ENCODE measurements at regions not wholly inside any gene's neighbourhood (a gene's known extent, or its start where the extent isn't known, plus 50 kb on each side); places are given as distances from the start of the nearest gene placed in this dataset.
A peak's percentile ranks its signal among the peaks of the same experiment; 100 is the strongest.

DNA sequence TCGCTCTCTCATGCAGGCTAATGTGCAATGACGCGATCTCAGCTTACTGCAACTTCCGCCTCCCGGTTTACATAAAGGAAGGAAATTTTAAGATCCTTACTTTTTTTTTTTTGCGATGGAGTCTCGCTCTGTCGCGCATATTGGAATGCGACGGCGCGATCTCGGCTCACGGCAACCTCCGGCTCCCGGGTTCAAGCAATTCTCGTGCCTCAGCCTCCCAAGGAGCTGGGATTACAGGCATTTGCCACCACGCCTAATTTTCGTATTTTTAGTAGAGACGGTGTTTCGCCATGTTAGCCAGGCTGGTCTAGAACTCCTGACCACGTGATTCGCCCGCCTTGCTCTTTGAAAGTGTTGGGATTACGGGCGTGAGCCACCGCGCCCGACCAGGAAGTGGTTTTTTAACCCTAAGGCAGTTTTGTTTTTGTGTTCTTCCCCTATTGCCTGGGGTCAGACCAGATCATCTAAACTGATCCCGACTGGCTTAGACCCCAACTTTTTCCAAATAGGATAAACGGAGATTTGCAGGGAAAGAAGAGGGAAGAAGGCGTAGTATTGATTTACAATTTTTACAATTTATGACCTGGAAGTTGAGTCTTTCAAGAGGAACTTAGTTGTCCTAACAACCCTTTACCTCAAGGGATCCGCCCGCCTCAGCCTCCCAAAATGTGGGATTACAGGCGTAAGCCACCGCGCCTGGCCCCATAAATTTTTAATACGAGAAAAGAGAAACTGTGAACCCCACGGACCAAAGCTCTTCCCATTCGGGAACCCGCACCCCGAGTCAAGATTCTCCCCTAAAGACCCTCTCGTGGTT lies 142.0 kb downstream of the ZNF737 start:
- peak; percentile 65 to 77 (median 75) for DNase-seq
- no peaks in the 10 kb centered on the region for H3K27me3 ChIP-seq (replicated peaks in 2 of 5; ENCODE audit: control insufficient read depth in 4 of 5, insufficient read depth in 5 of 5, low read length in 4 of 5)
- H3K9me3 ChIP-seq (ENCODE audit: control extremely low read depth in 1 of 5, control insufficient read depth in 4 of 5, insufficient read depth in 2 of 5, low read depth in 1 of 5, low read length in 4 of 5): peaks cover 0 to 11% (median 9%) of the 10 kb centered on the region in 5 experiments
- peaks cover 0 to 22% (median 8%) of the 10 kb centered on the region in 4 experiments for H3K36me3 ChIP-seq (ENCODE audit: control insufficient read depth in 4 of 4, insufficient read depth in 4 of 4, low read length in 3 of 4)
- H3K4me3 ChIP-seq (ENCODE audit: control insufficient read depth in 1 of 7, extremely low read depth in 1 of 7, insufficient read depth in 4 of 7, low read depth in 2 of 7, low read length in 6 of 7): peak overlapping the region; percentile 78 to 98 (median 88)
- 7% methylated on average over 40 of the region's 44 CpGs for WGBS (ENCODE audit: insufficient coverage)
- peaks cover 0 to 8% (median 4%) of the 10 kb centered on the region in 4 experiments for H3K4me1 ChIP-seq (ENCODE audit: control extremely low read depth in 1 of 4, control insufficient read depth in 4 of 4, insufficient read depth in 4 of 4, low read length in 3 of 4)
- ChIA-PET CTCF (no interaction called here), POLR2A (interaction anchor here (0.6 to 1.4 kb wide), 2 partner anchors 371 to 500 kb away, joined by 4 to 8 read pairs; partner anchors contain the start of gene ZNF85)
- peak overlapping the region; percentile 50 to 84 for H3K27ac ChIP-seq (ENCODE audit: insufficient read depth in 1 of 2, low read depth in 1 of 2, low read length in 2 of 2, poor library complexity in 1 of 2, severe bottlenecking in 2 of 2)

- POLR2A ChIA-PET: interaction anchor here (0.6 kb wide), 1 partner anchor 370 kb away, joined by 8 read pairs; no protein-coding TSS in a partner anchor
- Histone ChIP-seq H3K36me3 (ENCODE audit: control insufficient read depth in 4 of 4, insufficient read depth in 4 of 4, low read length in 3 of 4) (peaks cover 0 to 27% (median 11%) of the 10 kb centered on the region in 4 experiments), H3K27me3 (replicated peaks in 2 of 5; ENCODE audit: control insufficient read depth in 4 of 5, insufficient read depth in 5 of 5, low read length in 4 of 5) (no peaks in the 10 kb centered on the region), H3K9me3 (ENCODE audit: control extremely low read depth in 1 of 5, control insufficient read depth in 4 of 5, insufficient read depth in 2 of 5, low read depth in 1 of 5, low read length in 4 of 5) (peaks cover 0 to 20% (median 9%) of the 10 kb centered on the region in 5 experiments), H3K4me1 (ENCODE audit: control extremely low read depth in 1 of 4, control insufficient read depth in 4 of 4, insufficient read depth in 4 of 4, low read length in 3 of 4) (peaks cover 0 to 8% (median 4%) of the 10 kb centered on the region in 4 experiments), H3K27ac (ENCODE audit: insufficient read depth in 1 of 2, low read depth in 1 of 2, low read length in 2 of 2, poor library complexity in 1 of 2, severe bottlenecking in 2 of 2) (no peak overlapping the region), H3K4me3 (ENCODE audit: control insufficient read depth in 1 of 7, extremely low read depth in 1 of 7, insufficient read depth in 4 of 7, low read depth in 2 of 7, low read length in 6 of 7) (peak overlapping the region in 6 of 7 experiments; percentile 35 to 98 (median 86))
- CTCF ChIA-PET: no interaction called here
- 97% methylated on average over 10 of the region's 22 CpGs for WGBS (ENCODE audit: insufficient coverage)
- no peak for DNase-seq
These were observed 143.1 kb downstream of the ZNF737 start for GRCh38 chr19:20422216-20423205.

DNA sequence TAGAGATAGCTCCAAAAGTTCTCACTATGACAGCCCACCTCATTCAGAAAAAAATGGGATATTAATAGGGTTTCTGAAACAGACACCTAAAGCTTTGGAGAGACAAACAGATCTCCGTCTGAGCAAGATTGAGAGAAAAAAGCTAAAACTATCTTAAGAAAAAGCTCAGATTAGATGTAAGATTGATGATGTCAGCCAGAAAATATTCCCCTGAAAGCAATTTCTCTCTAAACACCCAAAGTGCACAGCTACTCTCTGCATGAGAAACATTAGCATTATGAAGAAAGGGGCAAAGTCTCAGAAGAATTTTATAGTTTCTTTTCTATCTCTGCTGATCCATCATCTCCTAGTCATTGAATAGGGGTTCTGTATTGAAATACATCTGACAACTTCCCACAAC lies 148.9 kb downstream of the ZNF737 start:
- ChIA-PET POLR2A (no interaction called here), CTCF (interaction anchor here (1.3 kb wide), 1 partner anchor 12 kb away, joined by 3 read pairs; no protein-coding TSS in a partner anchor)
- H3K4me3 ChIP-seq (ENCODE audit: control insufficient read depth in 1 of 7, extremely low read depth in 1 of 7, insufficient read depth in 4 of 7, low read depth in 2 of 7, low read length in 6 of 7): peak overlapping the region in 1 of 7 experiments; percentile 7
- H3K9me3 ChIP-seq (ENCODE audit: control extremely low read depth in 1 of 5, control insufficient read depth in 4 of 5, insufficient read depth in 2 of 5, low read depth in 1 of 5, low read length in 4 of 5): peaks cover 0 to 63% (median 17%) of the 10 kb centered on the region in 5 experiments
- no peaks in the 10 kb centered on the region for H3K27me3 ChIP-seq (replicated peaks in 2 of 5; ENCODE audit: control insufficient read depth in 4 of 5, insufficient read depth in 5 of 5, low read length in 4 of 5)
- H3K27ac ChIP-seq (ENCODE audit: insufficient read depth in 1 of 2, low read depth in 1 of 2, low read length in 2 of 2, poor library complexity in 1 of 2, severe bottlenecking in 2 of 2): no peak overlapping the region
- H3K4me1 ChIP-seq (ENCODE audit: control extremely low read depth in 1 of 4, control insufficient read depth in 4 of 4, insufficient read depth in 4 of 4, low read length in 3 of 4): no peaks in the 10 kb centered on the region
- H3K36me3 ChIP-seq (ENCODE audit: control insufficient read depth in 4 of 4, insufficient read depth in 4 of 4, low read length in 3 of 4): peaks cover 7 to 68% (median 36%) of the 10 kb centered on the region in 4 experiments
- no CpG with 5 or more reads among the region's 1 CpG for WGBS (ENCODE audit: insufficient coverage)
- no peak for DNase-seq

DNA sequence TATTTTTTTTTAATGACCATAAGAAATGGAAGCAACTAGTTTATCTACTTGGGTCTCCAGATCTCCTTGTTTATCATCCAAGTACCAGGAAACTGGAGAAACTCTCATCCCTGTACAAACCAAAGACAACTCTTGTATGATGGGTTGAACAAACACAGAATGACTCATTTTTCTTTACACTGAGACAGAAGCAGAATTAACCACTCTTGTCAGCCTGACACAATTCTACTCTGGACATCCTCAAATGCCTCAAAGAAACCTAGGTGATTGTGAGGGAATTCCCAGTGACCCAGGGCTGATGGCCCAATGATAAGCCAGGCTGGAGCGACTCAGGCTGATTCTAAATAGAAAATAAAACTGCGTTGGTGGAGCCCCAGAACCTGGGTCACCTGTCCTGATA lies 151.5 kb downstream of the ZNF737 start:
- H3K27ac ChIP-seq (ENCODE audit: insufficient read depth in 1 of 2, low read depth in 1 of 2, low read length in 2 of 2, poor library complexity in 1 of 2, severe bottlenecking in 2 of 2): no peak overlapping the region
- H3K9me3 ChIP-seq (ENCODE audit: control extremely low read depth in 1 of 5, control insufficient read depth in 4 of 5, insufficient read depth in 2 of 5, low read depth in 1 of 5, low read length in 4 of 5): peaks cover 1 to 58% (median 11%) of the 10 kb centered on the region in 5 experiments
- H3K36me3 ChIP-seq (ENCODE audit: control insufficient read depth in 4 of 4, insufficient read depth in 4 of 4, low read length in 3 of 4): peaks cover 7 to 61% (median 27%) of the 10 kb centered on the region in 4 experiments
- ChIA-PET CTCF (no interaction called here), POLR2A (no interaction called here)
- no peaks in the 10 kb centered on the region for H3K4me1 ChIP-seq (ENCODE audit: control extremely low read depth in 1 of 4, control insufficient read depth in 4 of 4, insufficient read depth in 4 of 4, low read length in 3 of 4)
- no peak overlapping the region for H3K4me3 ChIP-seq (ENCODE audit: control insufficient read depth in 1 of 7, extremely low read depth in 1 of 7, insufficient read depth in 4 of 7, low read depth in 2 of 7, low read length in 6 of 7)
- WGBS (ENCODE audit: insufficient coverage): 100% methylated on average over 2 of the region's 2 CpGs
- DNase-seq: no peak
- H3K27me3 ChIP-seq (replicated peaks in 2 of 5; ENCODE audit: control insufficient read depth in 4 of 5, insufficient read depth in 5 of 5, low read length in 4 of 5): no peaks in the 10 kb centered on the region

DNA sequence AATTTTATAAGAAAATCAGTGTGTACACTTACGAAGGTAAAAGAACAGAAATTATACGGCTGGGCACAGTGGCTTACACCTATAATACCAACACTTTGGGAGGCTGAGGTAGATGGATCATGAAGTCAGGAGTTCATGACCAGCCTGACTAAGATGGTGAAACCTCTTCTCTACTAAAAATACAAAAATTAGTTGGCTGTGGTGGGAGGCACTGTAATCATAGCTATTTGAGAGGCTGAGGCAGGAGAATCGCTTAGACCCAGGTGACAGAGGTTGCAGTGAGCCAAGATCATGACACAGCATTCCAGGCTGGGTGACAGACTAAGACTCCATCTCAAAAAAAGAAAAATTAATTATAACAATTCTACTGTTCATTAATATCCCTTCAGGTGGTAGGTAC lies 151.9 kb downstream of the ZNF737 start:
- H3K4me3 ChIP-seq (ENCODE audit: control insufficient read depth in 1 of 7, extremely low read depth in 1 of 7, insufficient read depth in 4 of 7, low read depth in 2 of 7, low read length in 6 of 7): no peak overlapping the region
- no CpG with 5 or more reads among the region's 3 CpGs for WGBS (ENCODE audit: insufficient coverage)
- ChIA-PET CTCF (no interaction called here), POLR2A (no interaction called here)
- H3K9me3 ChIP-seq (ENCODE audit: control extremely low read depth in 1 of 5, control insufficient read depth in 4 of 5, insufficient read depth in 2 of 5, low read depth in 1 of 5, low read length in 4 of 5): peaks cover 1 to 61% (median 11%) of the 10 kb centered on the region in 5 experiments
- no peak for DNase-seq
- H3K36me3 ChIP-seq (ENCODE audit: control insufficient read depth in 4 of 4, insufficient read depth in 4 of 4, low read length in 3 of 4): peaks cover 9 to 64% (median 28%) of the 10 kb centered on the region in 4 experiments
- H3K27me3 ChIP-seq (replicated peaks in 2 of 5; ENCODE audit: control insufficient read depth in 4 of 5, insufficient read depth in 5 of 5, low read length in 4 of 5): no peaks in the 10 kb centered on the region
- no peak overlapping the region for H3K27ac ChIP-seq (ENCODE audit: insufficient read depth in 1 of 2, low read depth in 1 of 2, low read length in 2 of 2, poor library complexity in 1 of 2, severe bottlenecking in 2 of 2)
- no peaks in the 10 kb centered on the region for H3K4me1 ChIP-seq (ENCODE audit: control extremely low read depth in 1 of 4, control insufficient read depth in 4 of 4, insufficient read depth in 4 of 4, low read length in 3 of 4)

GRCh38 chr19:20412846-20413245 lies 152.7 kb downstream of the ZNF737 start:
- Histone ChIP-seq H3K36me3 (ENCODE audit: control insufficient read depth in 4 of 4, insufficient read depth in 4 of 4, low read length in 3 of 4) (peaks cover 11 to 68% (median 32%) of the 10 kb centered on the region in 4 experiments), H3K27me3 (replicated peaks in 2 of 5; ENCODE audit: control insufficient read depth in 4 of 5, insufficient read depth in 5 of 5, low read length in 4 of 5) (no peaks in the 10 kb centered on the region), H3K27ac (ENCODE audit: insufficient read depth in 1 of 2, low read depth in 1 of 2, low read length in 2 of 2, poor library complexity in 1 of 2, severe bottlenecking in 2 of 2) (no peak overlapping the region), H3K4me1 (ENCODE audit: control extremely low read depth in 1 of 4, control insufficient read depth in 4 of 4, insufficient read depth in 4 of 4, low read length in 3 of 4) (no peaks in the 10 kb centered on the region), H3K4me3 (ENCODE audit: control insufficient read depth in 1 of 7, extremely low read depth in 1 of 7, insufficient read depth in 4 of 7, low read depth in 2 of 7, low read length in 6 of 7) (no peak overlapping the region), H3K9me3 (ENCODE audit: control extremely low read depth in 1 of 5, control insufficient read depth in 4 of 5, insufficient read depth in 2 of 5, low read depth in 1 of 5, low read length in 4 of 5) (peaks cover 1 to 57% (median 11%) of the 10 kb centered on the region in 5 experiments)
- no peak for DNase-seq
- ChIA-PET CTCF (no interaction called here), POLR2A (no interaction called here)

Measured in common myeloid progenitor, CD34-positive (primary cell).